ENCODE measurements at regions not wholly inside any gene's neighbourhood (a gene's known extent, or its start where the extent isn't known, plus 50 kb on each side); places are given as distances from the start of the nearest gene placed in this dataset.

GRCh38 chr4:17020451-17020850 lies 122.0 kb upstream of the LDB2 start:
- TF ChIP-seq POLR2A (IDR thresholded peaks at IDR 0.05; ENCODE audit: low read length) (no peak), GATA1 (IDR thresholded peaks at IDR 0.05; ENCODE audit: low read depth, low read length) (no peak)

Data from erythroblast (primary cell).